K562 (cell line): ENCODE measurements at regions not wholly inside any gene's neighbourhood (a gene's known extent, or its start where the extent isn't known, plus 50 kb on each side); places are given as distances from the start of the nearest gene placed in this dataset.

Experiments
- ATAC-seq: fragments of 200-7000 bp; cut with Tn5 transposase; 3 replicates; pipeline ENCODE4 v1.9.1; 2020; ENCODE audit warnings: moderate library complexity
- BruUV-seq: library from RNA; stranded (reverse); fragments of 400-500 nt; replicated peaks from 2 replicates; lab custom pipeline; 2021; lab: Mats Ljungman, UMichigan
- CTCF ChIA-PET: fragments of 300-600 bp; formaldehyde crosslinking; extraction: SDS; loops from one replicate; lab custom pipeline; 2021; ENCODE audit warnings: low intra/inter-chr PET ratio; lab: Yijun Ruan, JAX
- POLR2A ChIA-PET: fragments of 300-600, 350-650 bp; sonication (Branson Sonifier 250); formaldehyde crosslinking; extraction: SDS; loops from one replicate; lab custom pipeline; 2021; ENCODE audit warnings: antibody characterized with exemption, inconsistent platforms; lab: Yijun Ruan, JAX
- DNase-seq, 4 experiments: peaks; one replicate each; pipeline versions ENCODE4 v3.0.0 to v3.0.0-alpha.2; 2011 to 2018; ENCODE audit warnings: low spot score in 3 of 4, mixed read lengths in 3 of 4; ENCODE audit errors: extremely low read depth in 1 of 4
- FAIRE-seq: peaks from 2 replicates; lab custom pipeline; 2011; peaks lifted over from hg19 to GRCh38; lab: Jason Lieb, UNC
- H2AFZ ChIP-seq: 2 replicates; pipeline ENCODE4 v1.6.0; 2011; ENCODE audit warnings: low read depth, low read length, control low read depth, inconsistent platforms
- H3K27ac ChIP-seq: fragments of 200-600 bp; 3 replicates; pipeline ENCODE4 v1.8.0; 2011; ENCODE audit warnings: low read depth, mild to moderate bottlenecking, control low read depth, inconsistent platforms, low read length, moderate library complexity, mixed read lengths; ENCODE audit errors: extremely low read depth
- H3K27me3 ChIP-seq, 2 experiments: fragments of 300-600 bp in 1 of 2; 2 replicates in 1 of 2; 3 replicates in 1 of 2; pipeline versions ENCODE4 v1.6.0 to v1.8.0; 2011; ENCODE audit warnings: inconsistent platforms in 2 of 2, low read length in 2 of 2, mild to moderate bottlenecking in 1 of 2, mixed read lengths in 1 of 2, moderate library complexity in 1 of 2; ENCODE audit not compliant: control insufficient read depth in 2 of 2, insufficient read depth in 2 of 2
- H3K36me3 ChIP-seq: fragments of 300-600 bp; 3 replicates; pipeline ENCODE4 v1.8.0; 2011; ENCODE audit warnings: mild to moderate bottlenecking, low read length, inconsistent platforms; ENCODE audit not compliant: control insufficient read depth, insufficient read depth
- H3K4me1 ChIP-seq, 2 experiments: fragments of 200-600 bp in 1 of 2; replicated peaks in 1 of 2; 2 replicates in 1 of 2; 3 replicates in 1 of 2; pipeline versions ENCODE4 v1.5.1 to v1.8.0; 2011; ENCODE audit warnings: inconsistent platforms in 2 of 2, low read length in 2 of 2, mild to moderate bottlenecking in 1 of 2, mixed read lengths in 1 of 2, moderate library complexity in 1 of 2; ENCODE audit not compliant: control insufficient read depth in 2 of 2, insufficient read depth in 2 of 2
- H3K4me2 ChIP-seq: 2 replicates; pipeline ENCODE4 v1.6.1; 2011; ENCODE audit warnings: low read length, control low read depth, inconsistent platforms, mixed read lengths; ENCODE audit not compliant: insufficient read depth
- H3K4me3 ChIP-seq: fragments of 200-600 bp; sonication (generic), shearing (Covaris generic); 2 replicates; pipeline ENCODE4 v1.5.1; 2016; ENCODE audit warnings: control low read depth, inconsistent platforms
- H3K79me2 ChIP-seq: fragments of 200-600 bp; 3 replicates; pipeline ENCODE4 v1.8.0; 2011; ENCODE audit warnings: low read length, inconsistent platforms; ENCODE audit not compliant: control insufficient read depth, insufficient read depth
- H3K9ac ChIP-seq, 2 experiments: 2 replicates each; pipeline versions ENCODE4 v1.6.0 to v1.6.1; 2011; ENCODE audit warnings: low read depth in 2 of 2, low read length in 2 of 2, control low read depth in 1 of 2, inconsistent platforms in 1 of 2, mild to moderate bottlenecking in 1 of 2, mixed read lengths in 1 of 2; ENCODE audit not compliant: insufficient read depth in 1 of 2
- H3K9me1 ChIP-seq: one replicate; pipeline ENCODE4 v1.6.0; 2011; ENCODE audit warnings: inconsistent platforms, mild to moderate bottlenecking, low read length, moderate library complexity; ENCODE audit not compliant: control insufficient read depth, insufficient read depth
- H3K9me3 ChIP-seq: replicated peaks from 2 replicates; pipeline ENCODE4 v1.5.1; 2011; ENCODE audit warnings: low read depth, low read length, inconsistent platforms; ENCODE audit not compliant: control insufficient read depth, insufficient read depth
- H4K20me1 ChIP-seq: replicated peaks from 2 replicates; pipeline ENCODE4 v1.6.1; 2011; ENCODE audit warnings: low read length, inconsistent platforms, mixed read lengths; ENCODE audit not compliant: control insufficient read depth, insufficient read depth
- GTF2B ChIP-seq: IDR thresholded peaks from 2 replicates; pipeline ENCODE4 v1.6.1; 2011; ENCODE audit not compliant: insufficient read length; ENCODE audit errors: extremely low read depth
- HMGN3 ChIP-seq: IDR thresholded peaks from 2 replicates; pipeline ENCODE4 v1.6.1; 2011; ENCODE audit warnings: borderline replicate concordance, low read depth, mild to moderate bottlenecking, mixed read lengths, low read length; ENCODE audit not compliant: insufficient read length; ENCODE audit errors: extremely low read depth
- MEF2D ChIP-seq: conservative IDR thresholded peaks from 2 replicates; pipeline ENCODE4 v1.6.1; 2016; ENCODE audit warnings: low read depth, missing genetic modification characterization, missing compliant biosample characterization
- MTA1 ChIP-seq: fragments of 450-650 bp; IDR thresholded peaks from 2 replicates; pipeline ENCODE4 v1.6.1; 2017; ENCODE audit warnings: borderline replicate concordance
- SMARCB1 ChIP-seq: IDR thresholded peaks from 2 replicates; pipeline ENCODE4 v1.6.1; 2011; ENCODE audit warnings: improper control_type of control experiment, low read depth; ENCODE audit not compliant: insufficient read length
- SMC3 ChIP-seq: conservative IDR thresholded peaks from 2 replicates; pipeline ENCODE4 v1.6.1; 2011; ENCODE audit warnings: low read depth, low read length, improper control_type of control experiment; ENCODE audit not compliant: insufficient read depth
- SRF ChIP-seq, 2 experiments: fragments of 250-450, 450-650 bp in 1 of 2; sonication (Bioruptor Pico) in 1 of 2; sonication (generic) in 1 of 2; formaldehyde crosslinking; IDR thresholded peaks; 2 replicates each; pipeline versions ENCODE4 v1.5.0 to v1.5.1; 2020 to 2022; ENCODE audit warnings: mild to moderate bottlenecking in 1 of 2, missing genetic modification reagents in 1 of 2
- ZBTB7A ChIP-seq: IDR thresholded peaks from 2 replicates; pipeline ENCODE4 v1.6.1; 2011; ENCODE audit warnings: low read depth, mild to moderate bottlenecking, low read length, moderate library complexity, borderline replicate concordance; ENCODE audit not compliant: control insufficient read depth
- WGBS: fragments of 100-300 bp; shearing (Covaris generic); methylation state at CpG from one replicate; pipeline ENCODE4 v1.1.6; 2016; ENCODE audit warnings: low coverage, mixed read lengths; ENCODE audit not compliant: insufficient coverage; ENCODE audit errors: missing lambda C conversion rate; 5-methylcytosine and 5-hydroxymethylcytosine counted together
- in situ Hi-C: fragments of 300-500 bp; cut with MboI; formaldehyde crosslinking; loops from 4 replicates; pipeline ENCODE4 v1.15.0; 2018; ENCODE audit warnings: inconsistent platforms, mixed read lengths
- intact Hi-C: fragments of 100-400 bp; cut with micrococcal nuclease; formaldehyde crosslinking; loops from 2 replicates; pipeline ENCODE4 v1.14.2; 2022
- TF ChIP-seq, protein P1 (sequence below): fragments of 200-800 bp; sonication (Bioruptor generic); IDR thresholded peaks from 2 replicates; pipeline ENCODE4 v1.6.1; 2017; ENCODE audit warnings: missing genetic modification characterization, missing compliant biosample characterization

GRCh38 chr3:168709073-168709472, 613.3 kb upstream of the GOLIM4 start:
- H3K27me3 ChIP-seq, result no peaks in the 10 kb centered on the region
- H3K4me1 ChIP-seq, result no peaks in the 10 kb centered on the region
- CTCF ChIA-PET, result no interaction called here
- H3K4me2 ChIP-seq, result no peak overlapping the region
- ATAC-seq, result no peak
- no peak overlapping the region for H3K4me3 ChIP-seq
- no peak overlapping the region for H2AFZ ChIP-seq
- no peaks in the 10 kb centered on the region; the same call in 1 of the 2 replicates for H3K9me3 ChIP-seq
- H3K9ac ChIP-seq, result no peak overlapping the region
- intact Hi-C loops, result no loop called here
- WGBS, result 0% methylated on average over 9 of the region's 9 CpGs
- H3K9me1 ChIP-seq, result no peaks in the 10 kb centered on the region
- TF ChIP-seq SMC3 (no peak), SMARCB1 (no peak), MTA1 (no peak), GTF2B (no peak), HMGN3 (no peak), SRF (CRISPR knock-in tag; IDR thresholded peaks at IDR 0.05) (no peak), MEF2D (no peak), ZBTB7A (no peak)
- TF ChIP-seq, protein P1, sequence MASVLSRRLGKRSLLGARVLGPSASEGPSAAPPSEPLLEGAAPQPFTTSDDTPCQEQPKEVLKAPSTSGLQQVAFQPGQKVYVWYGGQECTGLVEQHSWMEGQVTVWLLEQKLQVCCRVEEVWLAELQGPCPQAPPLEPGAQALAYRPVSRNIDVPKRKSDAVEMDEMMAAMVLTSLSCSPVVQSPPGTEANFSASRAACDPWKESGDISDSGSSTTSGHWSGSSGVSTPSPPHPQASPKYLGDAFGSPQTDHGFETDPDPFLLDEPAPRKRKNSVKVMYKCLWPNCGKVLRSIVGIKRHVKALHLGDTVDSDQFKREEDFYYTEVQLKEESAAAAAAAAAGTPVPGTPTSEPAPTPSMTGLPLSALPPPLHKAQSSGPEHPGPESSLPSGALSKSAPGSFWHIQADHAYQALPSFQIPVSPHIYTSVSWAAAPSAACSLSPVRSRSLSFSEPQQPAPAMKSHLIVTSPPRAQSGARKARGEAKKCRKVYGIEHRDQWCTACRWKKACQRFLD (CRISPR knock-in tag), result no peak
- TF ChIP-seq, all 486 proteins: peak for 0
- DNase-seq (no peak), FAIRE-seq (no peak)
- in situ Hi-C loops, result no loop called here
- no peaks in the 10 kb centered on the region for H3K79me2 ChIP-seq
- H3K36me3 ChIP-seq, result no peaks in the 10 kb centered on the region
- H3K27ac ChIP-seq, result no peak overlapping the region
- POLR2A ChIA-PET, result no interaction called here
- BruUV-seq, result no TSS peak
- H4K20me1 ChIP-seq, result no peaks in the 10 kb centered on the region
